ENCODE measurements at regions not wholly inside any gene's neighbourhood (a gene's known extent, or its start where the extent isn't known, plus 50 kb on each side); places are given as distances from the start of the nearest gene placed in this dataset.

- no peaks in the 10 kb centered on the region for H3K4me1 ChIP-seq
- no peak overlapping the region for H3K4me3 ChIP-seq (ENCODE audit: low read depth, low read length)
- TF ChIP-seq, protein P1, sequence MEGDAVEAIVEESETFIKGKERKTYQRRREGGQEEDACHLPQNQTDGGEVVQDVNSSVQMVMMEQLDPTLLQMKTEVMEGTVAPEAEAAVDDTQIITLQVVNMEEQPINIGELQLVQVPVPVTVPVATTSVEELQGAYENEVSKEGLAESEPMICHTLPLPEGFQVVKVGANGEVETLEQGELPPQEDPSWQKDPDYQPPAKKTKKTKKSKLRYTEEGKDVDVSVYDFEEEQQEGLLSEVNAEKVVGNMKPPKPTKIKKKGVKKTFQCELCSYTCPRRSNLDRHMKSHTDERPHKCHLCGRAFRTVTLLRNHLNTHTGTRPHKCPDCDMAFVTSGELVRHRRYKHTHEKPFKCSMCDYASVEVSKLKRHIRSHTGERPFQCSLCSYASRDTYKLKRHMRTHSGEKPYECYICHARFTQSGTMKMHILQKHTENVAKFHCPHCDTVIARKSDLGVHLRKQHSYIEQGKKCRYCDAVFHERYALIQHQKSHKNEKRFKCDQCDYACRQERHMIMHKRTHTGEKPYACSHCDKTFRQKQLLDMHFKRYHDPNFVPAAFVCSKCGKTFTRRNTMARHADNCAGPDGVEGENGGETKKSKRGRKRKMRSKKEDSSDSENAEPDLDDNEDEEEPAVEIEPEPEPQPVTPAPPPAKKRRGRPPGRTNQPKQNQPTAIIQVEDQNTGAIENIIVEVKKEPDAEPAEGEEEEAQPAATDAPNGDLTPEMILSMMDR (IDR thresholded peaks at IDR 0.05; ENCODE audit: low read depth, low read length) = no peak
- no peaks in the 10 kb centered on the region for H3K27me3 ChIP-seq
- no peaks in the 10 kb centered on the region for H3K9me3 ChIP-seq
- DNase-seq = no peak
- no peaks in the 10 kb centered on the region for H3K36me3 ChIP-seq
These were observed 476.4 kb downstream of the SOX5 start for GRCh38 chr12:23473071-23473470.

GRCh38 chr12:23474438-23474976 is 475.0 kb downstream of the SOX5 start:
- no peaks in the 10 kb centered on the region for H3K9me3 ChIP-seq
- no peaks in the 10 kb centered on the region for H3K36me3 ChIP-seq
- TF ChIP-seq, protein P1 (IDR thresholded peaks at IDR 0.05; ENCODE audit: low read depth, low read length) = no peak
- H3K4me3 ChIP-seq (ENCODE audit: low read depth, low read length) = no peak overlapping the region
- no peaks in the 10 kb centered on the region for H3K4me1 ChIP-seq
- no peak for DNase-seq
- no peaks in the 10 kb centered on the region for H3K27me3 ChIP-seq
